Left lung (tissue), 4 donors: ENCODE measurements at regions not wholly inside any gene's neighbourhood (a gene's known extent, or its start where the extent isn't known, plus 50 kb on each side); places are given as distances from the start of the nearest gene placed in this dataset.

ENCODE experiments used
- ATAC-seq: fragments of 200-7000 bp; cut with Tn5 transposase; one replicate; pipeline ENCODE4 v1.9.1; 2020; ENCODE audit warnings: moderate library complexity
- DNase-seq, 4 donors: peaks; one replicate each; pipeline ENCODE4 v3.0.0-alpha.2; 2013 to 2020
- H3K27ac ChIP-seq, 2 donors: fragments of 200-600 bp; sonication (generic) in 1 of 2; one replicate each; pipeline versions ENCODE4 v1.5.0 to v1.8.0; 2020 to 2021
- H3K27me3 ChIP-seq, 2 donors: fragments of 200-600 bp; sonication (generic) in 1 of 2; one replicate each; pipeline versions ENCODE4 v1.5.0 to v1.8.0; 2020 to 2021
- H3K36me3 ChIP-seq, 2 donors: fragments of 200-600 bp; sonication (generic) in 1 of 2; one replicate each; pipeline versions ENCODE4 v1.5.0 to v1.8.0; 2020 to 2021
- H3K4me1 ChIP-seq, 2 donors: fragments of 200-600 bp; one replicate each; pipeline ENCODE4 v1.8.0; 2021
- H3K4me3 ChIP-seq, 2 donors: fragments of 200-600 bp; sonication (generic) in 1 of 2; one replicate each; pipeline versions ENCODE4 v1.5.0 to v1.8.0; 2020 to 2021; ENCODE audit warnings: mild to moderate bottlenecking in 1 of 2
- H3K9me3 ChIP-seq, 2 donors: fragments of 200-600 bp; sonication (generic) in 1 of 2; one replicate each; pipeline versions ENCODE4 v1.5.0 to v1.8.0; 2020 to 2021
- CTCF ChIP-seq, 2 donors: fragments of 200-600 bp; sonication (generic) in 1 of 2; IDR thresholded peaks; one replicate each; pipeline versions ENCODE4 v1.5.0 to v1.8.0; 2021; ENCODE audit warnings: antibody characterized with exemption in 2 of 2
- intact Hi-C, 2 donors: fragments of 100-400 bp; cut with DNase I; formaldehyde crosslinking; loops; one replicate each; pipeline versions ENCODE4 v1.11.2 to v1.14.2; 2022
- donor health status: DM: no; HTN: yes; CAD: no.
- donor health status: DM: no; HTN: no; CAD: no.

DNA sequence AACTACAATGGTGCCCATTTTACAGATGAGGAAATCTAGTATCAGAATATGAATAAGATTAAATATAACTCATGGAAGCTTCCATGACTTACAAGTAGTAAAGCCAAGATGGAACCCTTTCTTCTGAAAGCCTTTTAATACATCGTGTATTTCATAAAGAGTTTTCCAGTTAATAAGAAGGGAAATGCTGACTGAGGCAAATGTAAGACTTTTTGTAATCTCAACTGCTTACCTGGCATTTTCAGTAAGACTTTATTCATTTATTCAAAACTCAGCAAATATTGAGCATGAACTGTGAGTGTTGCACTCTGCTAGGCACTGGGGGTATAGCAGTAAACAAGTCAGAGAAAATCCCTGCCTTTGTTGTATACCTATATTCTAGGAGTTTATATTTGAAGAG is 256.4 kb upstream of the THRB start:
- H3K4me3 ChIP-seq: no peak overlapping the region
- no peaks in the 10 kb centered on the region for H3K4me1 ChIP-seq
- no peaks in the 10 kb centered on the region for H3K36me3 ChIP-seq
- ATAC-seq (no peak), DNase-seq (no peak)
- TF ChIP-seq CTCF (IDR thresholded peaks at IDR 0.05): no peak
- no peaks in the 10 kb centered on the region for H3K27me3 ChIP-seq
- intact Hi-C loops: no loop called here
- no peaks in the 10 kb centered on the region for H3K9me3 ChIP-seq
- no peak overlapping the region for H3K27ac ChIP-seq

DNA sequence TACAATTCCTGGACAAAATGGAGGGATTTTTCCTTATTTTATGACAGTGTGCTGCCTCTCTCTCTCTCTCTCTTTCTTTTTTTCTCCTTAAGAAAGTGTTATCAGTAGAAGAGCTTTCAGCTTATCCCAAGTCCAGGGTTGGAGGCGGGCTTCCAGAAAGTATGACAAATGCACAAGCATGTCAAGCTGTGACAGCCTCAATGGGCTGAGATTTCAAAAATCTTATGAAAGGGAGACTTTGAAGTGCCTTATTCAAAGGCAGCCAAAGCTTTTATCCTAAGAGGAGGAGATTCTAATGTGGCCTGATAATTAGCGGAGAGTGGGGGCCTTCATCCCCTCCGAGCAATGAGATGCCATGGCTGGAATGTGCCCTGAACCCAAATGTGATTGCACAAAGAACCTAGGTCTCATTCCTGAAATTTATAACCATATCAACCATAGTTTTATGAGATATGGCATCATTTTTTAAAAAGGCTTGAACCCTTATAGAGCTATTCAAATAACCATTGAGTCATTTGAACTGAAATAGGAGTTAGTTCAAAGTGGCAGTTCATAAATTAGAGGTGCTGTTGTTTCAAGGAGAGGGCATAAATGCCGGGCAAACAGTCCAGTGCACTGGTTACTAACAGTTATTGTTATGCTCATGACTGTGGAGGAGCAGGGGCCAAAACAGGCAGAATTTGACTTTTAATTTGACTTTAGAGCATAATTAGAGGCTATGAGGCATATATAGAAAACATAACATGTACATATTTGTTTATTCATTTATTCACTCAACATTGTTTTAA is 261.6 kb upstream of the THRB start:
- DNase-seq: no peak
- TF ChIP-seq CTCF (IDR thresholded peaks at IDR 0.05): no peak
- intact Hi-C loops: no loop called here

DNA sequence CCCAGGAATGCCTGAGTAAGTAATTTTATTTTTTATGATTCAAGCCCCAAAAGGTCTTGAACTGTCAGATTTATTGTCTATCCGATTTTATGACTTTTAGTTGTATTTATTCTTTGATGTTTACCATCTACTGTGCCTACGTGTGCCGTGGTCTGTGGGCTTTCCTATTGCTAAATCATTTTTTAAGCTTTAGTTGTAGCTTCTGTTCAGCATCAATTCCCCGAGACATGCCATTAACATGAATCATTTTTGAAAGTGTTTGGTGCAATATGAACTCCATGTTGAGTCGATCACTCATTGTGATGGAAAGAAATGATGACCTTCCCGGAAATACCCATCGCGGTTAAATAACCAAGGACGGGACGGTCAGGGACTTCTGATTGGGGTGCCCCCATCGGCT is 268.7 kb upstream of the THRB start:
- H3K9me3 ChIP-seq: no peaks in the 10 kb centered on the region
- DNase-seq (no peak), ATAC-seq (no peak)
- H3K4me1 ChIP-seq: no peaks in the 10 kb centered on the region
- H3K36me3 ChIP-seq: no peaks in the 10 kb centered on the region
- intact Hi-C loops: no loop called here
- H3K27ac ChIP-seq: no peak overlapping the region
- no peak overlapping the region for H3K4me3 ChIP-seq
- H3K27me3 ChIP-seq: no peaks in the 10 kb centered on the region
- no peak for TF ChIP-seq CTCF (IDR thresholded peaks at IDR 0.05)

More for the DNA sequence above, 261.6 kb upstream of the THRB start:
- H3K4me1 ChIP-seq: no peaks in the 10 kb centered on the region
- H3K27ac ChIP-seq: no peak overlapping the region
- H3K36me3 ChIP-seq: no peaks in the 10 kb centered on the region
- ATAC-seq: no peak
- no peaks in the 10 kb centered on the region for H3K9me3 ChIP-seq
- no peaks in the 10 kb centered on the region for H3K27me3 ChIP-seq
- no peak overlapping the region for H3K4me3 ChIP-seq

DNA sequence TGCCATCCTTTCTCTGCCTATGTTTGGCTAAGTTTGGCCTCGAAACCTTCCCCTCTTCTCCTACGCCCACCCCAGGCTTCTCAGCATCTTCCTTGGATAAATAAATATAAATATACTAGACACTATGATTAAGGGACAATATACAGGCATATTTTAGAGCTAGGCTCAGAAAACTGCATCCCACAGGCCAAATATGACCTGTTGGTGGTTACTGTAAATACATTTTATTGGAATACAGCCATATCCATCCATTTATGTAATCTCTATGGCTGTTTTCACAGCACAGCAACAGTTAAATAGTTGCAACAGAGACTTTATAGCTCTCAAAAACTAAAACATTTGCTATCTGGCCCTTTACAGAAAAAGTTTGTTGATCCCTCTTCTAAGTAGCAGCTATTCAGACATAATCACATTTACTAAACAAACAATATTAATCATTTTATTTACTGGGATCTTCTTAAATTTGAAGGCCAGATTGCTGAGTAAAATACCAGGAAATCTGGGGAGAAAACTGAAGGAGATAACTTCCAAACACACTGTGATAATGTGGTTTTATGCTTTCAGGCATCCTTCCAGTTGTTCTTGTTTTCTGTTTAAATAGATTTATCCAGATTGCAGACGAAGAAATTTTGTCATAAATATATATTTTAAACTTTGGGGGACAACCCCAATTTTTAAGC is 269.7 kb upstream of the THRB start:
- Histone ChIP-seq H3K9me3 (no peaks in the 10 kb centered on the region), H3K4me1 (no peaks in the 10 kb centered on the region), H3K36me3 (no peaks in the 10 kb centered on the region), H3K4me3 (no peak overlapping the region), H3K27me3 (no peaks in the 10 kb centered on the region), H3K27ac (no peak overlapping the region)
- ATAC-seq (no peak), DNase-seq (peak in 1 of 4 donors; percentile 18)
- no peak for TF ChIP-seq CTCF (IDR thresholded peaks at IDR 0.05)
- intact Hi-C loops: no loop called here

GRCh38 chr3:24765399-24765798 is 270.7 kb upstream of the THRB start:
- Histone ChIP-seq H3K27ac (no peak overlapping the region), H3K4me1 (no peaks in the 10 kb centered on the region), H3K4me3 (no peak overlapping the region), H3K9me3 (no peaks in the 10 kb centered on the region), H3K27me3 (no peaks in the 10 kb centered on the region), H3K36me3 (no peaks in the 10 kb centered on the region)
- DNase-seq (no peak), ATAC-seq (no peak)
- intact Hi-C loops: no loop called here
- no peak for TF ChIP-seq CTCF (IDR thresholded peaks at IDR 0.05)
